ENCODE measurements at regions not wholly inside any gene's neighbourhood (a gene's known extent, or its start where the extent isn't known, plus 50 kb on each side); places are given as distances from the start of the nearest gene placed in this dataset.

DNA sequence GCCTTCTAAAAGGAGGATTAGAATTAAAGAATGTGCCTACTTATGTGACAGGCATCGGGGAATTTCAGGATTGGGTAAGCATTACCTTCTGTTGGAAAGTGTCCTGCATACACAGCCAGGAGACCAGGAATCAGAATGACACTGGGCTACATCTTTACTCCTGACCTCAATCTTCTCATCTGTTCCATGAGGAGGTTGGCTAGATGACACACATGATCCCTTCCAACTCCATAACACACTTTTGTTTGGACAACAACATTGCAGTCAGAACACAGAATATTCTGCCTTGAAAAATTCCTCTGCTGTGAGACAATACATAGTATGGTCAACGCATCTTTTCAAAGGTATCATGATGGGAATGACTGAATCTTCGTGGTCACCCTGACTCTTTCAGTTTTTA lies 1281.2 kb upstream of the SORCS1 start:
- TF ChIP-seq, protein P1, sequence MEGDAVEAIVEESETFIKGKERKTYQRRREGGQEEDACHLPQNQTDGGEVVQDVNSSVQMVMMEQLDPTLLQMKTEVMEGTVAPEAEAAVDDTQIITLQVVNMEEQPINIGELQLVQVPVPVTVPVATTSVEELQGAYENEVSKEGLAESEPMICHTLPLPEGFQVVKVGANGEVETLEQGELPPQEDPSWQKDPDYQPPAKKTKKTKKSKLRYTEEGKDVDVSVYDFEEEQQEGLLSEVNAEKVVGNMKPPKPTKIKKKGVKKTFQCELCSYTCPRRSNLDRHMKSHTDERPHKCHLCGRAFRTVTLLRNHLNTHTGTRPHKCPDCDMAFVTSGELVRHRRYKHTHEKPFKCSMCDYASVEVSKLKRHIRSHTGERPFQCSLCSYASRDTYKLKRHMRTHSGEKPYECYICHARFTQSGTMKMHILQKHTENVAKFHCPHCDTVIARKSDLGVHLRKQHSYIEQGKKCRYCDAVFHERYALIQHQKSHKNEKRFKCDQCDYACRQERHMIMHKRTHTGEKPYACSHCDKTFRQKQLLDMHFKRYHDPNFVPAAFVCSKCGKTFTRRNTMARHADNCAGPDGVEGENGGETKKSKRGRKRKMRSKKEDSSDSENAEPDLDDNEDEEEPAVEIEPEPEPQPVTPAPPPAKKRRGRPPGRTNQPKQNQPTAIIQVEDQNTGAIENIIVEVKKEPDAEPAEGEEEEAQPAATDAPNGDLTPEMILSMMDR (conservative IDR thresholded peaks at IDR 0.05 in 1 of 2, IDR thresholded peaks at IDR 0.05 in 1 of 2; ENCODE audit: extremely low read depth in 1 of 2, insufficient read depth in 1 of 2, low read depth in 1 of 2, low read length in 2 of 2): no peak
- TF ChIP-seq EZH2 (IDR thresholded peaks at IDR 0.05; ENCODE audit: borderline replicate concordance, low read length): no peak
